ENCODE measurements at regions not wholly inside any gene's neighbourhood (a gene's known extent, or its start where the extent isn't known, plus 50 kb on each side); places are given as distances from the start of the nearest gene placed in this dataset.

- CTCF ChIA-PET: no interaction called here
- no peak overlapping the region for H3K4me3 ChIP-seq (ENCODE audit: low read depth, low read length)
- POLR2A ChIA-PET: no interaction called here
- TF ChIP-seq CTCF (IDR thresholded peaks at IDR 0.05; ENCODE audit: insufficient read depth, low read length, missing control alignments): no peak
- DNase-seq (ENCODE audit: low read depth, low spot score): no peak
These were observed 337.6 kb downstream of the NNT start for GRCh38 chr5:43940562-43940961.

- DNase-seq (ENCODE audit: low read depth, low spot score): no peak
- CTCF ChIA-PET: no interaction called here
- POLR2A ChIA-PET: no interaction called here
- no peak for TF ChIP-seq CTCF (IDR thresholded peaks at IDR 0.05; ENCODE audit: insufficient read depth, low read length, missing control alignments)
- no peak overlapping the region for H3K4me3 ChIP-seq (ENCODE audit: low read depth, low read length)
These were observed 323.9 kb downstream of the NNT start for GRCh38 chr5:43926923-43927322.

GRCh38 chr5:43920422-43920821 is 317.4 kb downstream of the NNT start:
- no peak for DNase-seq (ENCODE audit: low read depth, low spot score)
- ChIA-PET CTCF (no interaction called here), POLR2A (no interaction called here)
- TF ChIP-seq CTCF (IDR thresholded peaks at IDR 0.05; ENCODE audit: insufficient read depth, low read length, missing control alignments): no peak
- H3K4me3 ChIP-seq (ENCODE audit: low read depth, low read length): no peak overlapping the region

GRCh38 chr5:43917925-43918324 is 314.9 kb downstream of the NNT start:
- TF ChIP-seq CTCF (IDR thresholded peaks at IDR 0.05; ENCODE audit: insufficient read depth, low read length, missing control alignments): no peak
- POLR2A ChIA-PET: no interaction called here
- DNase-seq (ENCODE audit: low read depth, low spot score): no peak
- CTCF ChIA-PET: no interaction called here
- no peak overlapping the region for H3K4me3 ChIP-seq (ENCODE audit: low read depth, low read length)

GRCh38 chr5:43903129-43903528 is 300.1 kb downstream of the NNT start:
- CTCF ChIA-PET: no interaction called here
- no peak overlapping the region for H3K4me3 ChIP-seq (ENCODE audit: low read depth, low read length)
- DNase-seq (ENCODE audit: low read depth, low spot score): no peak
- POLR2A ChIA-PET: no interaction called here
- no peak for TF ChIP-seq CTCF (IDR thresholded peaks at IDR 0.05; ENCODE audit: insufficient read depth, low read length, missing control alignments)

- POLR2A ChIA-PET: no interaction called here
These were observed 298.0 kb downstream of the NNT start for GRCh38 chr5:43900974-43901373.

More at GRCh38 chr5:43900974-43901373, 298.0 kb downstream of the NNT start:
- CTCF ChIA-PET: no interaction called here
- DNase-seq (ENCODE audit: low read depth, low spot score): no peak
- H3K4me3 ChIP-seq (ENCODE audit: low read depth, low read length): no peak overlapping the region
- TF ChIP-seq CTCF (IDR thresholded peaks at IDR 0.05; ENCODE audit: insufficient read depth, low read length, missing control alignments): no peak
